K562 (cell line): ENCODE measurements at regions not wholly inside any gene's neighbourhood (a gene's known extent, or its start where the extent isn't known, plus 50 kb on each side); places are given as distances from the start of the nearest gene placed in this dataset.

Source experiments
- ATAC-seq: fragments of 200-7000 bp; cut with Tn5 transposase; 3 replicates; pipeline ENCODE4 v1.9.1; 2020; ENCODE audit warnings: moderate library complexity
- BruUV-seq: library from RNA; stranded (reverse); fragments of 400-500 nt; replicated peaks from 2 replicates; lab custom pipeline; 2021; lab: Mats Ljungman, UMichigan
- CTCF ChIA-PET: fragments of 300-600 bp; formaldehyde crosslinking; extraction: SDS; loops from one replicate; lab custom pipeline; 2021; ENCODE audit warnings: low intra/inter-chr PET ratio; lab: Yijun Ruan, JAX
- POLR2A ChIA-PET: fragments of 300-600, 350-650 bp; sonication (Branson Sonifier 250); formaldehyde crosslinking; extraction: SDS; loops from one replicate; lab custom pipeline; 2021; ENCODE audit warnings: antibody characterized with exemption, inconsistent platforms; lab: Yijun Ruan, JAX
- DNase-seq, 4 experiments: peaks; one replicate each; pipeline versions ENCODE4 v3.0.0 to v3.0.0-alpha.2; 2011 to 2018; ENCODE audit warnings: low spot score in 3 of 4, mixed read lengths in 3 of 4; ENCODE audit errors: extremely low read depth in 1 of 4
- FAIRE-seq: peaks from 2 replicates; lab custom pipeline; 2011; peaks lifted over from hg19 to GRCh38; lab: Jason Lieb, UNC
- H2AFZ ChIP-seq: 2 replicates; pipeline ENCODE4 v1.6.0; 2011; ENCODE audit warnings: low read depth, low read length, control low read depth, inconsistent platforms
- H3K27ac ChIP-seq: fragments of 200-600 bp; 3 replicates; pipeline ENCODE4 v1.8.0; 2011; ENCODE audit warnings: low read depth, mild to moderate bottlenecking, control low read depth, inconsistent platforms, low read length, moderate library complexity, mixed read lengths; ENCODE audit errors: extremely low read depth
- H3K27me3 ChIP-seq, 2 experiments: fragments of 300-600 bp in 1 of 2; 2 replicates in 1 of 2; 3 replicates in 1 of 2; pipeline versions ENCODE4 v1.6.0 to v1.8.0; 2011; ENCODE audit warnings: inconsistent platforms in 2 of 2, low read length in 2 of 2, mild to moderate bottlenecking in 1 of 2, mixed read lengths in 1 of 2, moderate library complexity in 1 of 2; ENCODE audit not compliant: control insufficient read depth in 2 of 2, insufficient read depth in 2 of 2
- H3K36me3 ChIP-seq: fragments of 300-600 bp; 3 replicates; pipeline ENCODE4 v1.8.0; 2011; ENCODE audit warnings: mild to moderate bottlenecking, low read length, inconsistent platforms; ENCODE audit not compliant: control insufficient read depth, insufficient read depth
- H3K4me1 ChIP-seq, 2 experiments: fragments of 200-600 bp in 1 of 2; replicated peaks in 1 of 2; 2 replicates in 1 of 2; 3 replicates in 1 of 2; pipeline versions ENCODE4 v1.5.1 to v1.8.0; 2011; ENCODE audit warnings: inconsistent platforms in 2 of 2, low read length in 2 of 2, mild to moderate bottlenecking in 1 of 2, mixed read lengths in 1 of 2, moderate library complexity in 1 of 2; ENCODE audit not compliant: control insufficient read depth in 2 of 2, insufficient read depth in 2 of 2
- H3K4me2 ChIP-seq: 2 replicates; pipeline ENCODE4 v1.6.1; 2011; ENCODE audit warnings: low read length, control low read depth, inconsistent platforms, mixed read lengths; ENCODE audit not compliant: insufficient read depth
- H3K4me3 ChIP-seq: fragments of 200-600 bp; sonication (generic), shearing (Covaris generic); 2 replicates; pipeline ENCODE4 v1.5.1; 2016; ENCODE audit warnings: control low read depth, inconsistent platforms
- H3K79me2 ChIP-seq: fragments of 200-600 bp; 3 replicates; pipeline ENCODE4 v1.8.0; 2011; ENCODE audit warnings: low read length, inconsistent platforms; ENCODE audit not compliant: control insufficient read depth, insufficient read depth
- H3K9ac ChIP-seq, 2 experiments: 2 replicates each; pipeline versions ENCODE4 v1.6.0 to v1.6.1; 2011; ENCODE audit warnings: low read depth in 2 of 2, low read length in 2 of 2, control low read depth in 1 of 2, inconsistent platforms in 1 of 2, mild to moderate bottlenecking in 1 of 2, mixed read lengths in 1 of 2; ENCODE audit not compliant: insufficient read depth in 1 of 2
- H3K9me1 ChIP-seq: one replicate; pipeline ENCODE4 v1.6.0; 2011; ENCODE audit warnings: inconsistent platforms, mild to moderate bottlenecking, low read length, moderate library complexity; ENCODE audit not compliant: control insufficient read depth, insufficient read depth
- H3K9me3 ChIP-seq: replicated peaks from 2 replicates; pipeline ENCODE4 v1.5.1; 2011; ENCODE audit warnings: low read depth, low read length, inconsistent platforms; ENCODE audit not compliant: control insufficient read depth, insufficient read depth
- H4K20me1 ChIP-seq: replicated peaks from 2 replicates; pipeline ENCODE4 v1.6.1; 2011; ENCODE audit warnings: low read length, inconsistent platforms, mixed read lengths; ENCODE audit not compliant: control insufficient read depth, insufficient read depth
- BRD9 ChIP-seq: fragments of 450-650 bp; IDR thresholded peaks from 2 replicates; pipeline ENCODE4 v1.6.1; 2018; ENCODE audit warnings: low read depth; ENCODE audit not compliant: partially characterized antibody
- C11orf30 ChIP-seq: fragments of 450-650 bp; IDR thresholded peaks from 2 replicates; pipeline ENCODE4 v1.6.1; 2016; ENCODE audit warnings: low read depth, mild to moderate bottlenecking
- CREB1 ChIP-seq, 2 experiments: sonication (generic) in 1 of 2; formaldehyde crosslinking in 1 of 2; IDR thresholded peaks; 2 replicates each; pipeline versions ENCODE4 v1.6.1 to v1.8.0; 2012 to 2022; ENCODE audit warnings: inconsistent platforms in 1 of 2, mild to moderate bottlenecking in 1 of 2, missing genetic modification reagents in 1 of 2, moderate library complexity in 1 of 2
- HIVEP1 ChIP-seq: fragments of 250-450 bp; sonication (Bioruptor Pico); IDR thresholded peaks from 2 replicates; pipeline ENCODE4 v1.4.0; 2020; ENCODE audit warnings: mild to moderate bottlenecking
- KLF10 ChIP-seq: fragments of 250-450 bp; sonication (Bioruptor Pico); IDR thresholded peaks from 2 replicates; pipeline ENCODE4 v1.6.1; 2021; ENCODE audit warnings: matching md5 sums
- NR2C2 ChIP-seq, 2 experiments: fragments of 200-800 bp in 1 of 2; sonication (Bioruptor generic) in 1 of 2; sonication (generic) in 1 of 2; formaldehyde crosslinking in 1 of 2; IDR thresholded peaks; 2 replicates each; pipeline versions ENCODE4 v1.6.1 to v1.8.0; 2016 to 2022; ENCODE audit warnings: mild to moderate bottlenecking in 1 of 2, missing compliant biosample characterization in 1 of 2, missing genetic modification characterization in 1 of 2, missing genetic modification reagents in 1 of 2
- RB1 ChIP-seq: fragments of 450-650 bp; IDR thresholded peaks from 2 replicates; pipeline ENCODE4 v1.6.1; 2017; ENCODE audit warnings: low read depth, mild to moderate bottlenecking
- RBFOX2 ChIP-seq: fragments of 200-400 bp; formaldehyde crosslinking; IDR thresholded peaks from 2 replicates; pipeline ENCODE4 v1.6.1; 2017; ENCODE audit warnings: low read depth, mild to moderate bottlenecking, low read length, moderate library complexity
- TRIM28 ChIP-seq: fragments of 450-650 bp; IDR thresholded peaks from 2 replicates; pipeline ENCODE4 v1.6.1; 2017
- U2AF1 ChIP-seq: fragments of 200-400 bp; formaldehyde crosslinking; optimal IDR thresholded peaks from 2 replicates; pipeline ENCODE3; 2017; ENCODE audit warnings: mild to moderate bottlenecking, low read depth, low read length, moderate library complexity
- ZNF232 ChIP-seq: sonication (generic); formaldehyde crosslinking; IDR thresholded peaks from 2 replicates; pipeline ENCODE4 v1.8.0; 2022; ENCODE audit warnings: mild to moderate bottlenecking, missing genetic modification reagents
- WGBS: fragments of 100-300 bp; shearing (Covaris generic); methylation state at CpG from one replicate; pipeline ENCODE4 v1.1.6; 2016; ENCODE audit warnings: low coverage, mixed read lengths; ENCODE audit not compliant: insufficient coverage; ENCODE audit errors: missing lambda C conversion rate; 5-methylcytosine and 5-hydroxymethylcytosine counted together
- in situ Hi-C: fragments of 300-500 bp; cut with MboI; formaldehyde crosslinking; loops from 4 replicates; pipeline ENCODE4 v1.15.0; 2018; ENCODE audit warnings: inconsistent platforms, mixed read lengths
- intact Hi-C: fragments of 100-400 bp; cut with micrococcal nuclease; formaldehyde crosslinking; loops from 2 replicates; pipeline ENCODE4 v1.14.2; 2022
- TF ChIP-seq, protein P1 (sequence below): sonication (generic); formaldehyde crosslinking; IDR thresholded peaks from 2 replicates; pipeline ENCODE4 v1.8.1; 2023; ENCODE audit warnings: mild to moderate bottlenecking, missing genetic modification reagents
- TF ChIP-seq, protein P2 (sequence below): fragments of 450-650 bp; IDR thresholded peaks from 2 replicates; pipeline ENCODE4 v1.6.1; 2017; ENCODE audit warnings: mild to moderate bottlenecking, moderate library complexity

DNA sequence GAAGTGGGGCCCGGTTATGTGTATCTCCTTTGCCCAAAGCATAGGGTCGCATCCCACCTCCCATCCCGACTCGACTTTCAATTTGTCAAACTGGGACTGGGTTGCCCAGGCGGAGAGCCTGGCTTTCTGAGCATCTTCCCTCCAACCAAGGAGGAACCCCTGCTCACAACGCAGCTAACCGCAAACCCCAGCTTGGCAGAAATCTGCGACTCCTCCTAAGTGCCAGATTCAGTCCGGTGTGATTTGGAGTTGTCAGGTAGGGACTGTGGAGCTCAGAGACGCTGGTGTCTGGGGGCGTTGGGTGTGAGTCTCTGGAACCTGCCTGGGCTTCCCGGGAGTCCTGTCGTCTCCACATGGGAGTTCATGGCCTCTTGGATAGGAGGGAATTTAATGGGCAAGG lies 1126.7 kb downstream of the AACS start:
- FAIRE-seq = no peak

DNA sequence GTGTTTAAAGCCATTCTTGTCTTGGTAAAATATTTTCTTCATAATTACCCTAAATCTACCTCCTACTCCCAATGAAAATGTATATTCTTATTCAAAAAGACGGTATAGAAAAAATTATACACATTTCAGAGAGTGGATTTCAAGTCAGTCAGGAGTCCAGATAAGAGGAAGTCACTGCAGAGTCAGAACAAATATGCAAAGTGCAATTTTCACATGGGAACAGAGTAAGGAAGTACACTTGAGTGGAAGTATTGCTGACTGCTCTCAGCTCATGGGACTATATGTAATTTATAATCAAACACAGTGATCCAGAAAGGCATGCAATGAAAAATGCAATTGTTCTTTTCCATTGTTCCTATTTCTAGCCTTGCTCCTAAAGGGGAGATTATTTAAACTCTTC lies 1128.0 kb downstream of the AACS start:
- H3K4me2 ChIP-seq = no peak overlapping the region
- H3K27me3 ChIP-seq = no peaks in the 10 kb centered on the region
- no peaks in the 10 kb centered on the region for H3K79me2 ChIP-seq
- WGBS = 6% methylated on average over 1 of the region's 1 CpG
- H2AFZ ChIP-seq = no peak overlapping the region
- no peaks in the 10 kb centered on the region for H3K9me3 ChIP-seq
- TF ChIP-seq CREB1 (IDR thresholded peaks at IDR 0.05) = no peak
- no peak for TF ChIP-seq CREB1 (CRISPR knock-in tag; IDR thresholded peaks at IDR 0.05)
- TF ChIP-seq, protein P1, sequence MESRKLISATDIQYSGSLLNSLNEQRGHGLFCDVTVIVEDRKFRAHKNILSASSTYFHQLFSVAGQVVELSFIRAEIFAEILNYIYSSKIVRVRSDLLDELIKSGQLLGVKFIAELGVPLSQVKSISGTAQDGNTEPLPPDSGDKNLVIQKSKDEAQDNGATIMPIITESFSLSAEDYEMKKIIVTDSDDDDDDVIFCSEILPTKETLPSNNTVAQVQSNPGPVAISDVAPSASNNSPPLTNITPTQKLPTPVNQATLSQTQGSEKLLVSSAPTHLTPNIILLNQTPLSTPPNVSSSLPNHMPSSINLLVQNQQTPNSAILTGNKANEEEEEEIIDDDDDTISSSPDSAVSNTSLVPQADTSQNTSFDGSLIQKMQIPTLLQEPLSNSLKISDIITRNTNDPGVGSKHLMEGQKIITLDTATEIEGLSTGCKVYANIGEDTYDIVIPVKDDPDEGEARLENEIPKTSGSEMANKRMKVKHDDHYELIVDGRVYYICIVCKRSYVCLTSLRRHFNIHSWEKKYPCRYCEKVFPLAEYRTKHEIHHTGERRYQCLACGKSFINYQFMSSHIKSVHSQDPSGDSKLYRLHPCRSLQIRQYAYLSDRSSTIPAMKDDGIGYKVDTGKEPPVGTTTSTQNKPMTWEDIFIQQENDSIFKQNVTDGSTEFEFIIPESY (CRISPR knock-in tag) = no peak
- TF ChIP-seq ZNF232 (CRISPR knock-in tag) = no peak
- no peak for TF ChIP-seq TRIM28
- TF ChIP-seq HIVEP1 (CRISPR knock-in tag) = no peak
- no peak for TF ChIP-seq RBFOX2
- TF ChIP-seq KLF10 (CRISPR knock-in tag) = no peak
- TF ChIP-seq U2AF1 = no peak
- TF ChIP-seq BRD9 = no peak
- TF ChIP-seq RB1 = no peak
- TF ChIP-seq NR2C2 (CRISPR knock-in tag; IDR thresholded peaks at IDR 0.05) = no peak
- TF ChIP-seq NR2C2 (tag; IDR thresholded peaks at IDR 0.05) = no peak
- FAIRE-seq = no peak
- no peak for ATAC-seq
- ChIA-PET POLR2A (no interaction called here), CTCF (no interaction called here)
- no peaks in the 10 kb centered on the region for H3K9me1 ChIP-seq
- H3K27ac ChIP-seq = no peak overlapping the region
- DNase-seq = no peak
- no peak overlapping the region for H3K4me3 ChIP-seq
- no peaks in the 10 kb centered on the region for H3K36me3 ChIP-seq
- no peak overlapping the region for H3K9ac ChIP-seq
- H4K20me1 ChIP-seq = no peaks in the 10 kb centered on the region
- in situ Hi-C loops (no loop called here), intact Hi-C loops (no loop called here)
- no peaks in the 10 kb centered on the region for H3K4me1 ChIP-seq
- BruUV-seq = no TSS peak

More for the DNA sequence above, 1126.7 kb downstream of the AACS start:
- no peak overlapping the region for H2AFZ ChIP-seq
- ChIA-PET POLR2A (no interaction called here), CTCF (no interaction called here)
- H3K9ac ChIP-seq = no peak overlapping the region
- no peaks in the 10 kb centered on the region for H4K20me1 ChIP-seq
- no peak overlapping the region for H3K4me3 ChIP-seq
- no peak for TF ChIP-seq C11orf30
- TF ChIP-seq, protein P2, sequence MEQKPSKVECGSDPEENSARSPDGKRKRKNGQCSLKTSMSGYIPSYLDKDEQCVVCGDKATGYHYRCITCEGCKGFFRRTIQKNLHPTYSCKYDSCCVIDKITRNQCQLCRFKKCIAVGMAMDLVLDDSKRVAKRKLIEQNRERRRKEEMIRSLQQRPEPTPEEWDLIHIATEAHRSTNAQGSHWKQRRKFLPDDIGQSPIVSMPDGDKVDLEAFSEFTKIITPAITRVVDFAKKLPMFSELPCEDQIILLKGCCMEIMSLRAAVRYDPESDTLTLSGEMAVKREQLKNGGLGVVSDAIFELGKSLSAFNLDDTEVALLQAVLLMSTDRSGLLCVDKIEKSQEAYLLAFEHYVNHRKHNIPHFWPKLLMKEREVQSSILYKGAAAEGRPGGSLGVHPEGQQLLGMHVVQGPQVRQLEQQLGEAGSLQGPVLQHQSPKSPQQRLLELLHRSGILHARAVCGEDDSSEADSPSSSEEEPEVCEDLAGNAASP = no peak
- WGBS = 0% methylated on average over 12 of the region's 13 CpGs
- H3K4me2 ChIP-seq = no peak overlapping the region
- in situ Hi-C loops = no loop called here
- H3K9me3 ChIP-seq = no peaks in the 10 kb centered on the region
- intact Hi-C loops = no loop called here
- no peak for DNase-seq
- H3K9me1 ChIP-seq = no peaks in the 10 kb centered on the region
- no peak for ATAC-seq
- H3K27ac ChIP-seq = no peak overlapping the region
- H3K27me3 ChIP-seq = no peaks in the 10 kb centered on the region
- no peaks in the 10 kb centered on the region for H3K79me2 ChIP-seq
- BruUV-seq = no TSS peak
- H3K36me3 ChIP-seq = no peaks in the 10 kb centered on the region
- H3K4me1 ChIP-seq = no peaks in the 10 kb centered on the region
